PC-3 (cell line): ENCODE measurements at regions not wholly inside any gene's neighbourhood (a gene's known extent, or its start where the extent isn't known, plus 50 kb on each side); places are given as distances from the start of the nearest gene placed in this dataset.

Source experiments
- EZH2 ChIP-seq: fragments of 300-600 bp; sonication (generic); IDR thresholded peaks from one replicate; pipeline ENCODE4 v1.6.1; 2017; ENCODE audit warnings: antibody characterized with exemption, mild to moderate bottlenecking, low read length; ENCODE audit not compliant: unreplicated experiment
- TF ChIP-seq, protein P1 (sequence below): fragments of 300-600 bp; sonication (generic); conservative IDR thresholded peaks from 2 replicates; pipeline ENCODE4 v1.5.1; 2017; ENCODE audit warnings: antibody characterized with exemption, low read depth, mild to moderate bottlenecking, low read length

DNA sequence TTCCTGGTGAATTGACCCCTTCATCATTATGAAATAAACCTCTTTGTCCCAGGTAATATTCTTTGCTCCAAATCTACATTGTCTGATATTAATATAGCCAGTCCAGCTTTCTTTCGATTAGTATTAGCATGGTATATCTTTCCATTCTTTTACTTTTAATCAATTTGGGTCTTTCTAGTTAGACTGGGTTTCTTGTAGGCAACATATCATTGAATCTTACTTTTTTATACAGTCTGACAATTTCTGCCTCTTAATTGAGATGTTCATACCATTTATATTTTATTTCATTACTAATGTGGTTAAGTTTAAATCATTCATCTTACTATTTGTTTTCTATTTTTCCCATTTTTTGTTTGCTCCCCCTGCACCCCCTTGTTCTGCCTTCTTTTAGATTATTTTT, 61.7 kb upstream of the LIFR start:
- TF ChIP-seq, protein P1, sequence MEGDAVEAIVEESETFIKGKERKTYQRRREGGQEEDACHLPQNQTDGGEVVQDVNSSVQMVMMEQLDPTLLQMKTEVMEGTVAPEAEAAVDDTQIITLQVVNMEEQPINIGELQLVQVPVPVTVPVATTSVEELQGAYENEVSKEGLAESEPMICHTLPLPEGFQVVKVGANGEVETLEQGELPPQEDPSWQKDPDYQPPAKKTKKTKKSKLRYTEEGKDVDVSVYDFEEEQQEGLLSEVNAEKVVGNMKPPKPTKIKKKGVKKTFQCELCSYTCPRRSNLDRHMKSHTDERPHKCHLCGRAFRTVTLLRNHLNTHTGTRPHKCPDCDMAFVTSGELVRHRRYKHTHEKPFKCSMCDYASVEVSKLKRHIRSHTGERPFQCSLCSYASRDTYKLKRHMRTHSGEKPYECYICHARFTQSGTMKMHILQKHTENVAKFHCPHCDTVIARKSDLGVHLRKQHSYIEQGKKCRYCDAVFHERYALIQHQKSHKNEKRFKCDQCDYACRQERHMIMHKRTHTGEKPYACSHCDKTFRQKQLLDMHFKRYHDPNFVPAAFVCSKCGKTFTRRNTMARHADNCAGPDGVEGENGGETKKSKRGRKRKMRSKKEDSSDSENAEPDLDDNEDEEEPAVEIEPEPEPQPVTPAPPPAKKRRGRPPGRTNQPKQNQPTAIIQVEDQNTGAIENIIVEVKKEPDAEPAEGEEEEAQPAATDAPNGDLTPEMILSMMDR, result no peak
- no peak for TF ChIP-seq EZH2
